ENCODE measurements at regions not wholly inside any gene's neighbourhood (a gene's known extent, or its start where the extent isn't known, plus 50 kb on each side); places are given as distances from the start of the nearest gene placed in this dataset.

DNA sequence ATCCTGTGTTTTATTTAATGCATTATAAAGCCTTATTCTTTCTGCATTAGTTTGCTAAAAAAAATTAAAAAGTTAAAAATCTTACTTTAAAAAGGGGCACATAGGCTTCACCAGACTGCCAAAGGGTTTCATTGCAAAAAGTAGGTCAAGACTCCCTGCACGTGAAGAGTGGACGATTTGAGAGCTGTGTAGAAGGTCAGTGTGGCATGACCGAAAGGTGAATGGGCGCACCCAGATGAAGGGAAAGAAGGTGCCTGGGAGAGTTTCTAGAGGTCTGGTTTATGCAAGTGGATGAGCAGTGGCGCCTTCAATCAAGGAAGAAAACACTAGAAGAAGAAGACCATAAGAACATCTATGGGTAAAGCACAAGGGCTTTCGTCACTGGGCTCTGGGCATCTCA, 111.0 kb downstream of the SP3 start:
- TF ChIP-seq ZFP90 (CRISPR knock-in tag; IDR thresholded peaks at IDR 0.05; ENCODE audit: borderline replicate concordance) (no peak), ZNF776 (CRISPR knock-in tag; IDR thresholded peaks at IDR 0.05) (no peak), ZFX (CRISPR knock-in tag; IDR thresholded peaks at IDR 0.05; ENCODE audit: low read depth) (no peak), CTCF (CRISPR knock-in tag; IDR thresholded peaks at IDR 0.05) (no peak), SP4 (CRISPR knock-in tag; IDR thresholded peaks at IDR 0.05) (no peak), ERF (CRISPR knock-in tag; IDR thresholded peaks at IDR 0.05) (no peak), HNRNPUL1 (IDR thresholded peaks at IDR 0.05; ENCODE audit: low read depth, low read length) (no peak)

Measured in HepG2 (cell line).